ENCODE measurements at regions not wholly inside any gene's neighbourhood (a gene's known extent, or its start where the extent isn't known, plus 50 kb on each side); places are given as distances from the start of the nearest gene placed in this dataset.

- H3K4me1 ChIP-seq = no peaks in the 10 kb centered on the region
- no peaks in the 10 kb centered on the region for H3K36me3 ChIP-seq
- 71 to 89% (median 81%) methylated on average over 5 of the region's 5 CpGs for WGBS, 5 donors
- TF ChIP-seq POLR2A (IDR thresholded peaks at IDR 0.05) (no peak), POLR2AphosphoS5 (IDR thresholded peaks at IDR 0.05) (no peak), CTCF (IDR thresholded peaks at IDR 0.05 in 8 of 11, conservative IDR thresholded peaks at IDR 0.05 in 3 of 11) (no peak)
- no peak for DNase-seq
- peaks cover 0 to 8% (median 0%) of the 10 kb centered on the region in 8 donors for H3K9me3 ChIP-seq
- no peak overlapping the region for H3K4me3 ChIP-seq
- intact Hi-C loops (cut with DNase I; ENCODE audit: low total_unique reads) = no loop called here
- H3K27me3 ChIP-seq (replicated peaks in 1 of 7) = no peaks in the 10 kb centered on the region
- no peak overlapping the region for H3K27ac ChIP-seq
Measured at GRCh38 chr13:84686973-84687372, 804.7 kb upstream of the SLITRK1 start.

GRCh38 chr13:84686458-84686857 lies 804.2 kb upstream of the SLITRK1 start:
- Histone ChIP-seq H3K27me3 (replicated peaks in 1 of 7) (no peaks in the 10 kb centered on the region), H3K4me1 (no peaks in the 10 kb centered on the region), H3K4me3 (no peak overlapping the region), H3K27ac (no peak overlapping the region), H3K36me3 (no peaks in the 10 kb centered on the region), H3K9me3 (peaks cover 0 to 8% (median 0%) of the 10 kb centered on the region in 8 donors)
- no peak for DNase-seq
- intact Hi-C loops (cut with DNase I; ENCODE audit: low total_unique reads) = no loop called here
- whole genome bisulfite sequencing, 5 donors = 59 to 88% (median 68%) methylated on average over 1 of the region's 1 CpG
- TF ChIP-seq POLR2AphosphoS5 (IDR thresholded peaks at IDR 0.05) = no peak

- no peaks in the 10 kb centered on the region for H3K4me1 ChIP-seq
- no peaks in the 10 kb centered on the region for H3K36me3 ChIP-seq
- DNase-seq = no peak
- intact Hi-C loops (cut with DNase I; ENCODE audit: low total_unique reads) = no loop called here
- H3K27ac ChIP-seq = no peak overlapping the region
- H3K4me3 ChIP-seq = no peak overlapping the region
- peaks cover 0 to 8% (median 0%) of the 10 kb centered on the region in 8 donors for H3K9me3 ChIP-seq
- 82 to 93% (median 84%) methylated on average over 6 of the region's 6 CpGs for WGBS, 5 donors
- no peak for TF ChIP-seq POLR2AphosphoS5 (IDR thresholded peaks at IDR 0.05)
- no peak for TF ChIP-seq POLR2A (IDR thresholded peaks at IDR 0.05)
- no peak for TF ChIP-seq CTCF (IDR thresholded peaks at IDR 0.05 in 8 of 11, conservative IDR thresholded peaks at IDR 0.05 in 3 of 11)
- H3K27me3 ChIP-seq (replicated peaks in 1 of 7) = no peaks in the 10 kb centered on the region
Measured at GRCh38 chr13:84684804-84685203, 802.5 kb upstream of the SLITRK1 start.

- Histone ChIP-seq H3K9me3 (peaks cover 0 to 8% (median 0%) of the 10 kb centered on the region in 8 donors), H3K4me3 (no peak overlapping the region), H3K27ac (no peak overlapping the region), H3K27me3 (replicated peaks in 1 of 7) (no peaks in the 10 kb centered on the region), H3K4me1 (no peaks in the 10 kb centered on the region), H3K36me3 (no peaks in the 10 kb centered on the region)
- DNase-seq = no peak
- intact Hi-C loops (cut with DNase I; ENCODE audit: low total_unique reads) = no loop called here
- TF ChIP-seq POLR2A (IDR thresholded peaks at IDR 0.05) = no peak
- no peak for TF ChIP-seq CTCF (IDR thresholded peaks at IDR 0.05 in 8 of 11, conservative IDR thresholded peaks at IDR 0.05 in 3 of 11)
- no peak for TF ChIP-seq POLR2AphosphoS5 (IDR thresholded peaks at IDR 0.05)
- WGBS, 5 donors = 71 to 90% (median 84%) methylated on average over 3 of the region's 3 CpGs
Measured at GRCh38 chr13:84684048-84684662, 801.9 kb upstream of the SLITRK1 start.

- no peak overlapping the region for H3K4me3 ChIP-seq
- intact Hi-C loops (cut with DNase I; ENCODE audit: low total_unique reads) = no loop called here
- TF ChIP-seq POLR2AphosphoS5 (IDR thresholded peaks at IDR 0.05) (no peak), POLR2A (IDR thresholded peaks at IDR 0.05) (no peak)
- no peak overlapping the region for H3K27ac ChIP-seq
- peaks cover 0 to 8% (median 0%) of the 10 kb centered on the region in 8 donors for H3K9me3 ChIP-seq
- no peak for DNase-seq
- no peaks in the 10 kb centered on the region for H3K36me3 ChIP-seq
- H3K27me3 ChIP-seq (replicated peaks in 1 of 7) = no peaks in the 10 kb centered on the region
- no peaks in the 10 kb centered on the region for H3K4me1 ChIP-seq
Measured at GRCh38 chr13:84683448-84683847, 801.2 kb upstream of the SLITRK1 start.
